Kidney (tissue), 13 donors: ENCODE measurements at regions not wholly inside any gene's neighbourhood (a gene's known extent, or its start where the extent isn't known, plus 50 kb on each side); places are given as distances from the start of the nearest gene placed in this dataset.

Source experiments
- DNase-seq, 5 donors: peaks; one replicate each; pipeline ENCODE4 v3.0.0-alpha.2; 2013 to 2020
- FAIRE-seq: peaks from 2 replicates; lab custom pipeline; 2012; peaks lifted over from hg19 to GRCh38; lab: Jason Lieb, UNC
- H3K27ac ChIP-seq, 2 donors: one replicate each; pipeline ENCODE4 v1.7.0; 2013; ENCODE audit warnings: low read depth in 2 of 2, low read length in 2 of 2, inconsistent platforms in 1 of 2
- H3K27me3 ChIP-seq: one replicate; pipeline ENCODE4 v1.7.1; 2013; ENCODE audit warnings: low read length, inconsistent platforms; ENCODE audit not compliant: control insufficient read depth, insufficient read depth
- H3K36me3 ChIP-seq, 3 donors: one replicate each; pipeline versions ENCODE4 v1.7.0 to v1.7.1; 2013; ENCODE audit warnings: low read length in 3 of 3, control low read depth in 1 of 3, inconsistent platforms in 1 of 3; ENCODE audit not compliant: insufficient read depth in 3 of 3, control insufficient read depth in 2 of 3
- H3K4me1 ChIP-seq, 3 donors: one replicate each; pipeline versions ENCODE4 v1.7.0 to v1.7.1; 2013; ENCODE audit warnings: low read length in 3 of 3, inconsistent platforms in 1 of 3, low read depth in 1 of 3; ENCODE audit not compliant: control insufficient read depth in 2 of 3, insufficient read depth in 2 of 3
- H3K4me3 ChIP-seq, 3 donors: one replicate each; pipeline versions ENCODE4 v1.7.0 to v1.8.1; 2013; ENCODE audit warnings: low read length in 3 of 3, control low read depth in 1 of 3, inconsistent platforms in 1 of 3
- H3K9ac ChIP-seq, 3 donors: one replicate each; pipeline versions ENCODE4 v1.7.0 to v1.7.1; 2013; ENCODE audit warnings: low read length in 3 of 3, control low read depth in 1 of 3, inconsistent platforms in 1 of 3
- H3K9me3 ChIP-seq, 3 donors: one replicate each; pipeline versions ENCODE4 v1.7.0 to v1.7.1; 2013; ENCODE audit warnings: low read length in 3 of 3, control low read depth in 1 of 3, inconsistent platforms in 1 of 3; ENCODE audit not compliant: control insufficient read depth in 2 of 3, insufficient read depth in 1 of 3
- CTCF ChIP-seq: IDR thresholded peaks from 3 replicates; pipeline ENCODE4 v1.5.1; 2012; ENCODE audit warnings: mild to moderate bottlenecking, moderate library complexity, borderline replicate concordance; ENCODE audit not compliant: insufficient read depth; ENCODE audit errors: extremely low read depth
- intact Hi-C: fragments of 100-400 bp; cut with DNase I; formaldehyde crosslinking; loops from one replicate; pipeline ENCODE4 v1.11.1; 2022
- donor health status: control.
- donor health status: control.
- donor health status: control.
- donor health status: control.
- donor health status: control.
- donor health status: DM: yes; HTN: yes; CAD: no.
- donor health status: Normal renal cell carcinoma (clear cell type).

- FAIRE-seq, result no peak
- no peak overlapping the region for H3K4me3 ChIP-seq
- H3K27ac ChIP-seq, result no peak overlapping the region
- H3K9ac ChIP-seq, result no peak overlapping the region
- H3K4me1 ChIP-seq, result no peaks in the 10 kb centered on the region
- TF ChIP-seq CTCF, result no peak
- peaks cover 2 to 12% (median 3%) of the 10 kb centered on the region in 3 donors for H3K36me3 ChIP-seq
- no peak for DNase-seq
- H3K27me3 ChIP-seq, result no peaks in the 10 kb centered on the region
- intact Hi-C loops, result no loop called here
- H3K9me3 ChIP-seq, result no peaks in the 10 kb centered on the region
Observed at GRCh38 chr4:20554134-20554533, 146.1 kb upstream of the PACRGL start.

GRCh38 chr4:20565075-20565721 is 135.1 kb upstream of the PACRGL start:
- no peak for FAIRE-seq
- DNase-seq, result peak in 1 of 5 donors; percentile 4
- Histone ChIP-seq H3K36me3 (peaks cover 0 to 5% (median 4%) of the 10 kb centered on the region in 3 donors), H3K4me3 (no peak overlapping the region), H3K27ac (no peak overlapping the region), H3K27me3 (no peaks in the 10 kb centered on the region), H3K9ac (no peak overlapping the region), H3K9me3 (no peaks in the 10 kb centered on the region), H3K4me1 (no peaks in the 10 kb centered on the region)
- intact Hi-C loops, result no loop called here
- no peak for TF ChIP-seq CTCF

- no peak for FAIRE-seq
- no peaks in the 10 kb centered on the region for H3K4me1 ChIP-seq
- no peak for DNase-seq
Observed at GRCh38 chr4:20570981-20571715, 129.1 kb upstream of the PACRGL start.

More at GRCh38 chr4:20570981-20571715, 129.1 kb upstream of the PACRGL start:
- H3K9me3 ChIP-seq, result no peaks in the 10 kb centered on the region
- intact Hi-C loops, result no loop called here
- peaks cover 0 to 5% (median 4%) of the 10 kb centered on the region in 3 donors for H3K36me3 ChIP-seq
- H3K27ac ChIP-seq, result no peak overlapping the region
- no peak overlapping the region for H3K4me3 ChIP-seq
- no peak for TF ChIP-seq CTCF
- no peak overlapping the region for H3K9ac ChIP-seq
- H3K27me3 ChIP-seq, result no peaks in the 10 kb centered on the region
